ENCODE measurements at regions not wholly inside any gene's neighbourhood (a gene's known extent, or its start where the extent isn't known, plus 50 kb on each side); places are given as distances from the start of the nearest gene placed in this dataset.

DNA sequence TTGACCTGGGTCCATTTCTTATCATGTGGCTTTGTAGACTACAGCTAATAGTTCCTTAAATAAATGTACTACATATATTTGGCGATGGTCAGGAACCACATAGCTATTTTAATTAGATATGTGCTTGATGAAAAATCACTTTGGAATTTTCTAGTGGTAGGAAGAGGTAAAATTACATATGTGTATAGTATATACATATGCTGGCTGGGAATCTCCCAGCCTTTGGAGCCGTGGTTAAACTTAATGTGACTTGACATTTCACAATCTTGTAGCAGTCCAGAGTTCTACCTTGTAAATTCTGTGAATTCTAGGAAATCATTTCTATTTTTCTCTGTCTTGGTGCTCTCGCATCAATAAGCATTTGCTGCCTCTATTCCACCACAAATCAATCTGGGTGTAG is 565.0 kb downstream of the DMRTA1 start:
- no peaks in the 10 kb centered on the region for H3K27me3 ChIP-seq (ENCODE audit: insufficient read depth, low read depth, low read length)
- no peaks in the 10 kb centered on the region for H3K79me2 ChIP-seq (replicated peaks; ENCODE audit: insufficient read depth, low read length)
- H3K9me2 ChIP-seq (ENCODE audit: insufficient read depth, low read length) = no peaks in the 10 kb centered on the region
- H2AFZ ChIP-seq (ENCODE audit: low read depth, low read length) = no peak overlapping the region
- no peak overlapping the region for H3K27ac ChIP-seq (ENCODE audit: low read length)
- no peaks in the 10 kb centered on the region for H3F3A ChIP-seq (ENCODE audit: insufficient read depth, low read length, poor library complexity, severe bottlenecking)
- H3K36me3 ChIP-seq (ENCODE audit: insufficient read depth, low read length) = no peaks in the 10 kb centered on the region
- no peak overlapping the region for H3K9ac ChIP-seq (ENCODE audit: low read length)
- no peak for TF ChIP-seq EZH2 (IDR thresholded peaks at IDR 0.05; ENCODE audit: borderline replicate concordance, insufficient read depth, low read length, poor library complexity, severe bottlenecking)
- no peak for TF ChIP-seq SMC3 (conservative IDR thresholded peaks at IDR 0.05; ENCODE audit: poor library complexity)
- no peak overlapping the region for H3K4me3 ChIP-seq (ENCODE audit: low read length)
- no peaks in the 10 kb centered on the region for H4K20me1 ChIP-seq (ENCODE audit: insufficient read depth)
- no peaks in the 10 kb centered on the region for H3K9me3 ChIP-seq (ENCODE audit: low read length)
- H3K4me2 ChIP-seq (ENCODE audit: low read length) = no peak overlapping the region

DNA sequence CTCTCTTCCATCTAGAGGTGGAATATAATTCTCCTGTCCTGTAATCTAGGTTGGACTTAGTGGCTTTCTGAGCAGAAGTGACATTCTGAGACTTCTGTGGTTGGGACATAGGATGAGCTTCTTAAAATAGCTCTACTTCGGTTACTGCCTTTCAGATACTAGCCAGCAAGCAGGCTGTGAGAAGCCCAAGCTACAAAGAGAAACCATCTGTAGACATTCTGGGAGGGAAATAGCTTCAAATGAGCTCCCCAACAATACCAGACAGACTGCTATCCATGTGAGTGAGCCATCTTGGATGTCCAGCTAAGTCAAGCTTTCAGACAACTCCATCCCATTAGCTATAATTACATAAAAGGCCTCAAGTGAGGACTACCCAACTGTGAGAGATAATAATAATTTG is 568.9 kb downstream of the DMRTA1 start:
- H3K27ac ChIP-seq (ENCODE audit: low read length) = no peak overlapping the region
- TF ChIP-seq POLR2AphosphoS5 (IDR thresholded peaks at IDR 0.05) (no peak), EP300 (conservative IDR thresholded peaks at IDR 0.05; ENCODE audit: poor library complexity, severe bottlenecking) (no peak), RAD21 (conservative IDR thresholded peaks at IDR 0.05) (no peak), MXI1 (conservative IDR thresholded peaks at IDR 0.05; ENCODE audit: poor library complexity, severe bottlenecking) (no peak), EZH2 (IDR thresholded peaks at IDR 0.05; ENCODE audit: borderline replicate concordance, insufficient read depth, low read length, poor library complexity, severe bottlenecking) (no peak), TAF1 (IDR thresholded peaks at IDR 0.05; ENCODE audit: low read depth) (no peak), SMC3 (conservative IDR thresholded peaks at IDR 0.05; ENCODE audit: poor library complexity) (no peak)
- TF ChIP-seq, protein P1, sequence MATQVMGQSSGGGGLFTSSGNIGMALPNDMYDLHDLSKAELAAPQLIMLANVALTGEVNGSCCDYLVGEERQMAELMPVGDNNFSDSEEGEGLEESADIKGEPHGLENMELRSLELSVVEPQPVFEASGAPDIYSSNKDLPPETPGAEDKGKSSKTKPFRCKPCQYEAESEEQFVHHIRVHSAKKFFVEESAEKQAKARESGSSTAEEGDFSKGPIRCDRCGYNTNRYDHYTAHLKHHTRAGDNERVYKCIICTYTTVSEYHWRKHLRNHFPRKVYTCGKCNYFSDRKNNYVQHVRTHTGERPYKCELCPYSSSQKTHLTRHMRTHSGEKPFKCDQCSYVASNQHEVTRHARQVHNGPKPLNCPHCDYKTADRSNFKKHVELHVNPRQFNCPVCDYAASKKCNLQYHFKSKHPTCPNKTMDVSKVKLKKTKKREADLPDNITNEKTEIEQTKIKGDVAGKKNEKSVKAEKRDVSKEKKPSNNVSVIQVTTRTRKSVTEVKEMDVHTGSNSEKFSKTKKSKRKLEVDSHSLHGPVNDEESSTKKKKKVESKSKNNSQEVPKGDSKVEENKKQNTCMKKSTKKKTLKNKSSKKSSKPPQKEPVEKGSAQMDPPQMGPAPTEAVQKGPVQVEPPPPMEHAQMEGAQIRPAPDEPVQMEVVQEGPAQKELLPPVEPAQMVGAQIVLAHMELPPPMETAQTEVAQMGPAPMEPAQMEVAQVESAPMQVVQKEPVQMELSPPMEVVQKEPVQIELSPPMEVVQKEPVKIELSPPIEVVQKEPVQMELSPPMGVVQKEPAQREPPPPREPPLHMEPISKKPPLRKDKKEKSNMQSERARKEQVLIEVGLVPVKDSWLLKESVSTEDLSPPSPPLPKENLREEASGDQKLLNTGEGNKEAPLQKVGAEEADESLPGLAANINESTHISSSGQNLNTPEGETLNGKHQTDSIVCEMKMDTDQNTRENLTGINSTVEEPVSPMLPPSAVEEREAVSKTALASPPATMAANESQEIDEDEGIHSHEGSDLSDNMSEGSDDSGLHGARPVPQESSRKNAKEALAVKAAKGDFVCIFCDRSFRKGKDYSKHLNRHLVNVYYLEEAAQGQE (IDR thresholded peaks at IDR 0.05; ENCODE audit: borderline replicate concordance) = no peak
- TF ChIP-seq, protein P2, sequence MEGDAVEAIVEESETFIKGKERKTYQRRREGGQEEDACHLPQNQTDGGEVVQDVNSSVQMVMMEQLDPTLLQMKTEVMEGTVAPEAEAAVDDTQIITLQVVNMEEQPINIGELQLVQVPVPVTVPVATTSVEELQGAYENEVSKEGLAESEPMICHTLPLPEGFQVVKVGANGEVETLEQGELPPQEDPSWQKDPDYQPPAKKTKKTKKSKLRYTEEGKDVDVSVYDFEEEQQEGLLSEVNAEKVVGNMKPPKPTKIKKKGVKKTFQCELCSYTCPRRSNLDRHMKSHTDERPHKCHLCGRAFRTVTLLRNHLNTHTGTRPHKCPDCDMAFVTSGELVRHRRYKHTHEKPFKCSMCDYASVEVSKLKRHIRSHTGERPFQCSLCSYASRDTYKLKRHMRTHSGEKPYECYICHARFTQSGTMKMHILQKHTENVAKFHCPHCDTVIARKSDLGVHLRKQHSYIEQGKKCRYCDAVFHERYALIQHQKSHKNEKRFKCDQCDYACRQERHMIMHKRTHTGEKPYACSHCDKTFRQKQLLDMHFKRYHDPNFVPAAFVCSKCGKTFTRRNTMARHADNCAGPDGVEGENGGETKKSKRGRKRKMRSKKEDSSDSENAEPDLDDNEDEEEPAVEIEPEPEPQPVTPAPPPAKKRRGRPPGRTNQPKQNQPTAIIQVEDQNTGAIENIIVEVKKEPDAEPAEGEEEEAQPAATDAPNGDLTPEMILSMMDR (IDR thresholded peaks at IDR 0.05; ENCODE audit: poor library complexity, severe bottlenecking) = no peak
- H4K20me1 ChIP-seq (ENCODE audit: insufficient read depth) = no peaks in the 10 kb centered on the region
- no peak overlapping the region for H3K4me2 ChIP-seq (ENCODE audit: low read length)
- no peak overlapping the region for H3K4me3 ChIP-seq (ENCODE audit: low read length)
- H2AFZ ChIP-seq (ENCODE audit: low read depth, low read length) = no peak overlapping the region
- H3F3A ChIP-seq (ENCODE audit: insufficient read depth, low read length, poor library complexity, severe bottlenecking) = no peaks in the 10 kb centered on the region
- H3K27me3 ChIP-seq (ENCODE audit: insufficient read depth, low read depth, low read length) = no peaks in the 10 kb centered on the region
- no peaks in the 10 kb centered on the region for H3K79me2 ChIP-seq (replicated peaks; ENCODE audit: insufficient read depth, low read length)
- no peaks in the 10 kb centered on the region for H3K36me3 ChIP-seq (ENCODE audit: insufficient read depth, low read length)
- H3K9me3 ChIP-seq (ENCODE audit: low read length) = no peaks in the 10 kb centered on the region
- no peaks in the 10 kb centered on the region for H3K9me2 ChIP-seq (ENCODE audit: insufficient read depth, low read length)
- no peak overlapping the region for H3K9ac ChIP-seq (ENCODE audit: low read length)

DNA sequence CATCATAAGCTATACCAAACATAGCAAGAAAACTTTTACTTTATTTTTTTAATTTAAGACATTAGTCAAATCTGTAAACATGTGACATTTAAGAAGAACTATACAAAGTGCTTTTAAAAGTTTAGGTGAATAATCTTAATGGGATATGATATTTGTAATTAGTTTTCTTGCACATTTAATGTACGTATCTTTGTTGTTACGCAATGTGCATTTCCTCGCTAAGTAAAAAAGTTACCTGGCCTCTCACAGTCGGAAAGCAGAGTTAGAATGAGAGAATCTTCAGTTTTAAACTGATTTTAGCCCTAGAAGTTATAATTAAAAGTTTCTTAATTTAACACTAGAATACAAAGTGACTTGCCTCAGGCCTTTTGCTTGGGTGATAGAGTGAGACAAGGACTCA is 589.8 kb downstream of the DMRTA1 start:
- no peaks in the 10 kb centered on the region for H4K20me1 ChIP-seq (ENCODE audit: insufficient read depth)
- no peaks in the 10 kb centered on the region for H3K36me3 ChIP-seq (ENCODE audit: insufficient read depth, low read length)
- no peaks in the 10 kb centered on the region for H3K9me2 ChIP-seq (ENCODE audit: insufficient read depth, low read length)
- H3K79me2 ChIP-seq (replicated peaks; ENCODE audit: insufficient read depth, low read length) = no peaks in the 10 kb centered on the region
- no peak overlapping the region for H3K4me3 ChIP-seq (ENCODE audit: low read length)
- no peaks in the 10 kb centered on the region for H3F3A ChIP-seq (ENCODE audit: insufficient read depth, low read length, poor library complexity, severe bottlenecking)
- no peak overlapping the region for H3K4me2 ChIP-seq (ENCODE audit: low read length)
- H2AFZ ChIP-seq (ENCODE audit: low read depth, low read length) = no peak overlapping the region
- H3K27ac ChIP-seq (ENCODE audit: low read length) = no peak overlapping the region
- no peaks in the 10 kb centered on the region for H3K27me3 ChIP-seq (ENCODE audit: insufficient read depth, low read depth, low read length)
- peaks cover 4% of the 10 kb centered on the region for H3K9me3 ChIP-seq (ENCODE audit: low read length)
- no peak overlapping the region for H3K9ac ChIP-seq (ENCODE audit: low read length)
- no peak for TF ChIP-seq POLR2AphosphoS5 (IDR thresholded peaks at IDR 0.05)
- no peak for TF ChIP-seq TAF1 (IDR thresholded peaks at IDR 0.05; ENCODE audit: low read depth)
- TF ChIP-seq, protein P2 (IDR thresholded peaks at IDR 0.05; ENCODE audit: poor library complexity, severe bottlenecking) = no peak
- no peak for TF ChIP-seq SMC3 (conservative IDR thresholded peaks at IDR 0.05; ENCODE audit: poor library complexity)
- TF ChIP-seq, protein P1 (IDR thresholded peaks at IDR 0.05; ENCODE audit: borderline replicate concordance) = no peak
- TF ChIP-seq EZH2 (IDR thresholded peaks at IDR 0.05; ENCODE audit: borderline replicate concordance, insufficient read depth, low read length, poor library complexity, severe bottlenecking) = no peak
- no peak for TF ChIP-seq EP300 (conservative IDR thresholded peaks at IDR 0.05; ENCODE audit: poor library complexity, severe bottlenecking)
- no peak for TF ChIP-seq MXI1 (conservative IDR thresholded peaks at IDR 0.05; ENCODE audit: poor library complexity, severe bottlenecking)
- TF ChIP-seq RAD21 (conservative IDR thresholded peaks at IDR 0.05) = no peak
